Thyroid gland (tissue), 4 donors: ENCODE measurements at regions not wholly inside any gene's neighbourhood (a gene's known extent, or its start where the extent isn't known, plus 50 kb on each side); places are given as distances from the start of the nearest gene placed in this dataset.

Experiments used
- POLR2A ChIP-seq, 2 donors: fragments of 450-650 bp; IDR thresholded peaks; one replicate each; pipeline ENCODE4 v1.6.1; 2017; ENCODE audit warnings: antibody characterized with exemption in 2 of 2, mild to moderate bottlenecking in 2 of 2, moderate library complexity in 1 of 2
- TF ChIP-seq, protein P1 (sequence below), 6 experiments: fragments of 200-600 bp in 3 of 6; fragments of 450-650 bp in 3 of 6; sonication (generic) in 3 of 6; IDR thresholded peaks; one replicate each; pipeline ENCODE4 v1.5.1; 2016 to 2019; ENCODE audit warnings: antibody characterized with exemption in 6 of 6, mild to moderate bottlenecking in 2 of 6, inconsistent platforms in 1 of 6, moderate library complexity in 1 of 6

DNA sequence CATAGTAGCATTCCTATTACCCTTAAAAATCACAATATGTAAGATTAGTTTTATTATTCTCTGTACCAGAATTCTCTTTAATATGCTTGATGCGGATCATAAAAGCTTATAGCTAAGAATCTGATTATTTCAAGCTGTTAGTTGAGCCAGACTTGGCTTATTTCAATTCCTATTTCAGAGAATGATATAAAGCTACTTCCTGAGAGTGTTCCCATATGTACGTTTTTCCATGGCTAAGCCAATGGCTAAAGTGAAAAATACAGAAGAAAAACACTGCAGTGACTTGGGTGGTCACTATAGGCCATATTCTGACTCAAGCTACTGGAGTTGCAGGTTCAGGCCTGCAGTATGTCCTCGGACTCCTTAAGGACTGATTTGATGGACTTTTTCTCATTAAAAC is 97.9 kb upstream of the EEF1E1 start:
- TF ChIP-seq, protein P1, sequence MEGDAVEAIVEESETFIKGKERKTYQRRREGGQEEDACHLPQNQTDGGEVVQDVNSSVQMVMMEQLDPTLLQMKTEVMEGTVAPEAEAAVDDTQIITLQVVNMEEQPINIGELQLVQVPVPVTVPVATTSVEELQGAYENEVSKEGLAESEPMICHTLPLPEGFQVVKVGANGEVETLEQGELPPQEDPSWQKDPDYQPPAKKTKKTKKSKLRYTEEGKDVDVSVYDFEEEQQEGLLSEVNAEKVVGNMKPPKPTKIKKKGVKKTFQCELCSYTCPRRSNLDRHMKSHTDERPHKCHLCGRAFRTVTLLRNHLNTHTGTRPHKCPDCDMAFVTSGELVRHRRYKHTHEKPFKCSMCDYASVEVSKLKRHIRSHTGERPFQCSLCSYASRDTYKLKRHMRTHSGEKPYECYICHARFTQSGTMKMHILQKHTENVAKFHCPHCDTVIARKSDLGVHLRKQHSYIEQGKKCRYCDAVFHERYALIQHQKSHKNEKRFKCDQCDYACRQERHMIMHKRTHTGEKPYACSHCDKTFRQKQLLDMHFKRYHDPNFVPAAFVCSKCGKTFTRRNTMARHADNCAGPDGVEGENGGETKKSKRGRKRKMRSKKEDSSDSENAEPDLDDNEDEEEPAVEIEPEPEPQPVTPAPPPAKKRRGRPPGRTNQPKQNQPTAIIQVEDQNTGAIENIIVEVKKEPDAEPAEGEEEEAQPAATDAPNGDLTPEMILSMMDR (IDR thresholded peaks at IDR 0.05): no peak
- TF ChIP-seq POLR2A (IDR thresholded peaks at IDR 0.05): no peak
